HG02973 (cell line): ENCODE measurements at regions not wholly inside any gene's neighbourhood (a gene's known extent, or its start where the extent isn't known, plus 50 kb on each side); places are given as distances from the start of the nearest gene placed in this dataset.

Experiments used
- ATAC-seq: cut with Tn5 transposase; IDR thresholded peaks from one replicate; pipeline ENCODE4 v1.9.1; 2021; ENCODE audit warnings: moderate library complexity; ENCODE audit not compliant: unreplicated experiment

GRCh38 chr9:107699231-107699630 is 209.7 kb upstream of the KLF4 start:
- ATAC-seq = no peak

GRCh38 chr9:107698779-107699178 is 209.2 kb upstream of the KLF4 start:
- ATAC-seq = no peak

- no peak for ATAC-seq
These were observed 206.7 kb upstream of the KLF4 start for GRCh38 chr9:107696302-107696701.

- ATAC-seq = no peak
These were observed 204.8 kb upstream of the KLF4 start for GRCh38 chr9:107694390-107694789.

- no peak for ATAC-seq
These were observed 204.2 kb upstream of the KLF4 start for GRCh38 chr9:107693625-107694326.

- ATAC-seq = no peak
These were observed 202.1 kb upstream of the KLF4 start for GRCh38 chr9:107691664-107692063.

GRCh38 chr9:107690021-107690420 is 200.5 kb upstream of the KLF4 start:
- ATAC-seq = no peak

- no peak for ATAC-seq
These were observed 199.2 kb upstream of the KLF4 start for GRCh38 chr9:107688728-107689127.

- no peak for ATAC-seq
These were observed 196.3 kb upstream of the KLF4 start for GRCh38 chr9:107685901-107686300.

- no peak for ATAC-seq
These were observed 195.8 kb upstream of the KLF4 start for GRCh38 chr9:107685376-107685775.

- no peak for ATAC-seq
These were observed 194.7 kb upstream of the KLF4 start for GRCh38 chr9:107684224-107684623.

- no peak for ATAC-seq
These were observed 194.0 kb upstream of the KLF4 start for GRCh38 chr9:107683566-107683965.

- ATAC-seq = no peak
These were observed 192.4 kb upstream of the KLF4 start for GRCh38 chr9:107681988-107682387.

GRCh38 chr9:107675351-107676259 is 186.0 kb upstream of the KLF4 start:
- ATAC-seq = no peak

GRCh38 chr9:107674721-107675277 is 185.2 kb upstream of the KLF4 start:
- ATAC-seq = no peak

GRCh38 chr9:107673861-107674720 is 184.5 kb upstream of the KLF4 start:
- no peak for ATAC-seq

GRCh38 chr9:107671588-107671987 is 182.0 kb upstream of the KLF4 start:
- ATAC-seq = no peak

- ATAC-seq = no peak
These were observed 179.9 kb upstream of the KLF4 start for GRCh38 chr9:107669422-107669821.

- ATAC-seq = no peak
These were observed 177.9 kb upstream of the KLF4 start for GRCh38 chr9:107667231-107668070.

- ATAC-seq = no peak
These were observed 175.5 kb upstream of the KLF4 start for GRCh38 chr9:107665057-107665456.
